ENCODE measurements at regions not wholly inside any gene's neighbourhood (a gene's known extent, or its start where the extent isn't known, plus 50 kb on each side); places are given as distances from the start of the nearest gene placed in this dataset.

GRCh38 chr13:76129305-76130000, 493.3 kb downstream of the LMO7 start:
- no peak for DNase-seq (ENCODE audit: low read depth in 2 of 2)

GRCh38 chr13:76127922-76128321, 491.8 kb downstream of the LMO7 start:
- DNase-seq (ENCODE audit: low read depth in 2 of 2) = no peak

GRCh38 chr13:76123548-76123947, 487.4 kb downstream of the LMO7 start:
- DNase-seq (ENCODE audit: low read depth in 2 of 2) = no peak

GRCh38 chr13:76116751-76117360, 480.7 kb downstream of the LMO7 start:
- no peak for DNase-seq (ENCODE audit: low read depth in 2 of 2)

- DNase-seq (ENCODE audit: low read depth in 2 of 2) = no peak
Observed at GRCh38 chr13:76106763-76107162, 470.6 kb downstream of the LMO7 start.

GRCh38 chr13:76094645-76095044, 458.5 kb downstream of the LMO7 start:
- DNase-seq (ENCODE audit: low read depth in 2 of 2) = no peak

GRCh38 chr13:76091076-76091475, 454.9 kb downstream of the LMO7 start:
- no peak for DNase-seq (ENCODE audit: low read depth in 2 of 2)

GRCh38 chr13:76086729-76087128, 450.6 kb downstream of the LMO7 start:
- no peak for DNase-seq (ENCODE audit: low read depth in 2 of 2)

- no peak for DNase-seq (ENCODE audit: low read depth in 2 of 2)
Observed at GRCh38 chr13:76067850-76068249, 431.7 kb downstream of the LMO7 start.

GRCh38 chr13:76053181-76053580, 417.1 kb downstream of the LMO7 start:
- DNase-seq (ENCODE audit: low read depth in 2 of 2) = no peak

- DNase-seq (ENCODE audit: low read depth in 2 of 2) = no peak
Observed at GRCh38 chr13:76049376-76049746, 413.2 kb downstream of the LMO7 start.

- DNase-seq (ENCODE audit: low read depth in 2 of 2) = no peak
Observed at GRCh38 chr13:76048675-76049375, 412.7 kb downstream of the LMO7 start.

GRCh38 chr13:76048131-76048530, 412.0 kb downstream of the LMO7 start:
- DNase-seq (ENCODE audit: low read depth in 2 of 2) = no peak

GRCh38 chr13:76043874-76044273, 407.7 kb downstream of the LMO7 start:
- DNase-seq (ENCODE audit: low read depth in 2 of 2) = no peak

- DNase-seq (ENCODE audit: low read depth in 2 of 2) = no peak
Observed at GRCh38 chr13:76038920-76039716, 403.0 kb downstream of the LMO7 start.

- no peak for DNase-seq (ENCODE audit: low read depth in 2 of 2)
Observed at GRCh38 chr13:76036176-76036575, 400.0 kb downstream of the LMO7 start.

GRCh38 chr13:76035711-76036110, 399.6 kb downstream of the LMO7 start:
- DNase-seq (ENCODE audit: low read depth in 2 of 2) = no peak

- DNase-seq (ENCODE audit: low read depth in 2 of 2) = no peak
Observed at GRCh38 chr13:76029706-76030105, 393.6 kb downstream of the LMO7 start.

- DNase-seq (ENCODE audit: low read depth in 2 of 2) = no peak
Observed at GRCh38 chr13:76029088-76029487, 393.0 kb downstream of the LMO7 start.

GRCh38 chr13:76027131-76027530, 391.0 kb downstream of the LMO7 start:
- no peak for DNase-seq (ENCODE audit: low read depth in 2 of 2)

GRCh38 chr13:76025392-76025791, 389.3 kb downstream of the LMO7 start:
- DNase-seq (ENCODE audit: low read depth in 2 of 2) = no peak

- no peak for DNase-seq (ENCODE audit: low read depth in 2 of 2)
Observed at GRCh38 chr13:76024151-76024550, 388.0 kb downstream of the LMO7 start.
